ENCODE measurements at regions not wholly inside any gene's neighbourhood (a gene's known extent, or its start where the extent isn't known, plus 50 kb on each side); places are given as distances from the start of the nearest gene placed in this dataset.
"Not testable (repeated sequence)": the region's sequence is repeated elsewhere in the genome, so short reads cannot be mapped to it uniquely, and the experiment has no call there.

- Mint-ChIP-seq H3K27ac (peak overlapping the region; percentile 82), H3K9me3 (no peaks in the 10 kb centered on the region), H3K36me3 (ENCODE audit: insufficient read depth in 2 of 2) (no peaks in the 10 kb centered on the region), H3K27me3 (ENCODE audit: low read depth) (peaks cover 15% of the 10 kb centered on the region), H3K4me3 (no peak overlapping the region), H3K4me1 (ENCODE audit: low read depth) (no peaks in the 10 kb centered on the region)
- DNase-seq (no peak), ATAC-seq (replicated peaks in 1 of 2) (no peak)
Observed at GRCh38 chr12:59374783-59375182, 221.0 kb upstream of the SLC16A7 start.

DNA sequence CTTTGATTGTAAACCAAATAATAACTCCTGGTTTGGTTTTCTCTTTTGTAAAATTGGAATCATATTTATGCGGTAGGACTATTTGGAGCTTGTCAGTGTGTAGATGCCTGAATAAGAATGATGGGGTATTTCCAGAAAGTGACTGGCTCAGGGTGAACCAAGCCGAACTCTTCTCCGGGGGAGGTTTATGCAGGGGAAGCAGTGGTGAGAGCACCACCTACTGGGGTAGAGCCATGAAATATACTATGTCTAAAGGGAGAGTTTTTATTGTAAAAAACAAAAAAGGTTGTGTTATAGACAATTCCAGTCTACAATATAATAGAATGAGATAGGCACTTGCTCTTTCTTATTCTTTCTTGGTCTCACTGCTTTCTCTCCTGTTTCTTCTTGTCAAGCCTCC is 222.9 kb upstream of the SLC16A7 start:
- DNase-seq, result no peak
- H3K4me3 Mint-ChIP-seq, result no peak overlapping the region
- H3K9me3 Mint-ChIP-seq, result no peaks in the 10 kb centered on the region
- no peak overlapping the region for H3K27ac Mint-ChIP-seq
- H3K4me1 Mint-ChIP-seq (ENCODE audit: low read depth), result no peaks in the 10 kb centered on the region
- peaks cover 15% of the 10 kb centered on the region for H3K27me3 Mint-ChIP-seq (ENCODE audit: low read depth)
- no peaks in the 10 kb centered on the region for H3K36me3 Mint-ChIP-seq (ENCODE audit: insufficient read depth in 2 of 2)
- peak in 1 of 2 donors; percentile 35 for ATAC-seq (replicated peaks in 1 of 2)

DNA sequence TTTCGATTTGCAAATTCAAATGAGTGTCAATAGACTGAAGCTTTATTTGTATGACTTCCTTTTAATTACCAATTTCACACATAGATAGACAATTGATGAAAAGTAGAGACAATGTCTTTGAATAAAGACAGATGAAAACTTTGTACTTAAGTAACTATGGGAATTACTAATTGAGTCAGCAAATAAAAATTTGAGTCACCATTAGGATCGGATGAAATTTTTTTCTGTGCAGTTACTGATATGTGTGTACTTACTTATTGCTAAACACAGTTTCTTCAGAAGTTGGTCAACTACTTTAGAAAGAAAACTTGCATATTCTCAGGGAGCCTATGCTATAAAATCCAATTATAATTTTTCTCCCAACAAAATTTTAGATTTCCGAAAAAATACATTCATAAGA is 224.9 kb upstream of the SLC16A7 start:
- no peak overlapping the region for H3K4me3 Mint-ChIP-seq
- no peaks in the 10 kb centered on the region for H3K4me1 Mint-ChIP-seq (ENCODE audit: low read depth)
- H3K9me3 Mint-ChIP-seq, result no peaks in the 10 kb centered on the region
- DNase-seq, result no peak
- no peak overlapping the region for H3K27ac Mint-ChIP-seq
- peaks cover 10% of the 10 kb centered on the region for H3K27me3 Mint-ChIP-seq (ENCODE audit: low read depth)
- no peaks in the 10 kb centered on the region for H3K36me3 Mint-ChIP-seq (ENCODE audit: insufficient read depth in 2 of 2)
- ATAC-seq (replicated peaks in 1 of 2), result no peak

GRCh38 chr12:59365133-59365532 is 230.7 kb upstream of the SLC16A7 start:
- Mint-ChIP-seq H3K27ac (no peak overlapping the region), H3K9me3 (no peaks in the 10 kb centered on the region), H3K4me3 (no peak overlapping the region), H3K27me3 (ENCODE audit: low read depth) (no peaks in the 10 kb centered on the region), H3K4me1 (ENCODE audit: low read depth) (no peaks in the 10 kb centered on the region), H3K36me3 (ENCODE audit: insufficient read depth in 2 of 2) (no peaks in the 10 kb centered on the region)
- no peak for DNase-seq
- ATAC-seq (replicated peaks in 1 of 2), result no peak

DNA sequence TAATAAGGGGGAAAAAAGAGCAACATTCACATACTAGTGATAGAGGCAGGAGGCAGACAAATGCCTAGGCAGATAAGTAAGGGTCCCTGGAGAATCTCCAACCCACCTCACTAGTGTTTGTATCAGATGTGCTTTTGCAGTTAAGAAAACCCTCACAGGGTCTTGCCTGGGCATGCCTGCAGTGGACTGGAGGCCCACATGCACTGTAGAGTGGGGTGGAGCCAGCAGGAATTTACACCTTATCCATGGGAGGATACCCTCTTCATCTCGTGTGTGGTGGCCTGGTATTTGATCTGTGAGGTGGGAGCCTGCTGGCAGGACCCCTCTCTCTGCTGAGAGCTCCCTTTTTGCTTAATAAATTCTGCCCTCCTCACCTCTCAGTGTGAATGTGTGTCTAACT is 238.0 kb upstream of the SLC16A7 start:
- Mint-ChIP-seq H3K27ac (no peak overlapping the region), H3K9me3 (no peaks in the 10 kb centered on the region), H3K4me1 (ENCODE audit: low read depth) (no peaks in the 10 kb centered on the region), H3K4me3 (no peak overlapping the region), H3K36me3 (ENCODE audit: insufficient read depth in 2 of 2) (no peaks in the 10 kb centered on the region), H3K27me3 (ENCODE audit: low read depth) (no peaks in the 10 kb centered on the region)
- ATAC-seq (replicated peaks in 1 of 2) (no peak), DNase-seq (no peak)

GRCh38 chr12:59346248-59346647 is 249.6 kb upstream of the SLC16A7 start:
- not testable (repeated sequence) for H3K27me3 Mint-ChIP-seq (ENCODE audit: low read depth); H3K4me1 Mint-ChIP-seq (ENCODE audit: low read depth)

GRCh38 chr12:59345406-59345805 is 250.4 kb upstream of the SLC16A7 start:
- H3K4me3 Mint-ChIP-seq, result no peak overlapping the region

More at GRCh38 chr12:59346248-59346647, 249.6 kb upstream of the SLC16A7 start:
- not testable (repeated sequence) for H3K9me3 Mint-ChIP-seq; H3K4me3 Mint-ChIP-seq; H3K27ac Mint-ChIP-seq; ATAC-seq (replicated peaks in 1 of 2); H3K36me3 Mint-ChIP-seq (ENCODE audit: insufficient read depth in 2 of 2)
- DNase-seq, result peak in 1 of 2 donors; percentile 1

GRCh38 chr12:59344224-59344623 is 251.6 kb upstream of the SLC16A7 start:
- no peak for ATAC-seq (replicated peaks in 1 of 2)
- no peak overlapping the region for H3K27ac Mint-ChIP-seq
- no peaks in the 10 kb centered on the region for H3K36me3 Mint-ChIP-seq (ENCODE audit: insufficient read depth in 2 of 2)
- H3K9me3 Mint-ChIP-seq, result peaks cover 9 to 12% of the 10 kb centered on the region in 2 donors
- H3K27me3 Mint-ChIP-seq (ENCODE audit: low read depth), result no peaks in the 10 kb centered on the region
- DNase-seq, result no peak
- H3K4me3 Mint-ChIP-seq, result no peak overlapping the region
- H3K4me1 Mint-ChIP-seq (ENCODE audit: low read depth), result no peaks in the 10 kb centered on the region

More at GRCh38 chr12:59345406-59345805, 250.4 kb upstream of the SLC16A7 start:
- Mint-ChIP-seq H3K9me3 (peaks cover 7 to 10% of the 10 kb centered on the region in 2 donors), H3K27me3 (ENCODE audit: low read depth) (no peaks in the 10 kb centered on the region), H3K36me3 (ENCODE audit: insufficient read depth in 2 of 2) (peaks cover 0 to 1% of the 10 kb centered on the region in 2 donors), H3K4me1 (ENCODE audit: low read depth) (no peaks in the 10 kb centered on the region), H3K27ac (no peak overlapping the region)
- ATAC-seq (replicated peaks in 1 of 2), result no peak
- no peak for DNase-seq

DNA sequence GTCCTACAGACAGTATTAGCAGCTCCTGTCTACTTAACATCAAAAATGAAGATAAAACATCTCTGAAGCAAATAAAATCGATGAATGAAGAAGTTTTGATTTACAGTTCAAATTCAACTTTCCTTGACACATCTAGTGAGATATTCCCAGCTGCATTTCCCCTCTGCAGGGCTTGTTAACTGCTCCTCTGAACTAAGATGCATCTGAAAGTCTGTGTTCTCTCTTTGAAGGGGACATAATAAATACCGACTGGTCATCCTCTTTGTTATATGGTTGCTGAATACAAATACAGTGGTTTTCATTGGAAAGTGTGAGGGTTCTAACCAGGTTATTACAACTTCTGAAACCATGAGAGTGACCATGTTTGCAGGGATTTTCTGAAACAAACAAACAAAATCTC is 266.4 kb upstream of the SLC16A7 start:
- no peaks in the 10 kb centered on the region for H3K27me3 Mint-ChIP-seq (ENCODE audit: low read depth)
- no peaks in the 10 kb centered on the region for H3K36me3 Mint-ChIP-seq (ENCODE audit: insufficient read depth in 2 of 2)
- no peaks in the 10 kb centered on the region for H3K9me3 Mint-ChIP-seq
- no peak for ATAC-seq (replicated peaks in 1 of 2)
- H3K4me3 Mint-ChIP-seq, result no peak overlapping the region
- no peaks in the 10 kb centered on the region for H3K4me1 Mint-ChIP-seq (ENCODE audit: low read depth)
- DNase-seq, result no peak
- H3K27ac Mint-ChIP-seq, result no peak overlapping the region

- H3K4me1 Mint-ChIP-seq (ENCODE audit: low read depth); DNase-seq; H3K27ac Mint-ChIP-seq; H3K4me3 Mint-ChIP-seq; H3K9me3 Mint-ChIP-seq; H3K36me3 Mint-ChIP-seq (ENCODE audit: insufficient read depth in 2 of 2); H3K27me3 Mint-ChIP-seq (ENCODE audit: low read depth); ATAC-seq (replicated peaks in 1 of 2): not testable (repeated sequence)
Observed at GRCh38 chr12:59328395-59329075, 267.3 kb upstream of the SLC16A7 start.

- not testable (repeated sequence) for H3K4me1 Mint-ChIP-seq (ENCODE audit: low read depth); ATAC-seq (replicated peaks in 1 of 2); H3K4me3 Mint-ChIP-seq; H3K36me3 Mint-ChIP-seq (ENCODE audit: insufficient read depth in 2 of 2); DNase-seq; H3K27ac Mint-ChIP-seq; H3K27me3 Mint-ChIP-seq (ENCODE audit: low read depth); H3K9me3 Mint-ChIP-seq
Observed at GRCh38 chr12:59326457-59326856, 269.4 kb upstream of the SLC16A7 start.

GRCh38 chr12:59322473-59322872 is 273.4 kb upstream of the SLC16A7 start:
- DNase-seq, result no peak
- no peak overlapping the region for H3K27ac Mint-ChIP-seq
- H3K27me3 Mint-ChIP-seq (ENCODE audit: low read depth), result no peaks in the 10 kb centered on the region
- no peak overlapping the region for H3K4me3 Mint-ChIP-seq
- H3K4me1 Mint-ChIP-seq (ENCODE audit: low read depth), result no peaks in the 10 kb centered on the region
- no peaks in the 10 kb centered on the region for H3K9me3 Mint-ChIP-seq
- no peaks in the 10 kb centered on the region for H3K36me3 Mint-ChIP-seq (ENCODE audit: insufficient read depth in 2 of 2)
- no peak for ATAC-seq (replicated peaks in 1 of 2)

- ATAC-seq (replicated peaks in 1 of 2), result no peak
- no peak overlapping the region for H3K27ac Mint-ChIP-seq
- DNase-seq, result no peak
- H3K27me3 Mint-ChIP-seq (ENCODE audit: low read depth), result no peaks in the 10 kb centered on the region
- H3K4me3 Mint-ChIP-seq, result no peak overlapping the region
- H3K9me3 Mint-ChIP-seq, result no peaks in the 10 kb centered on the region
- H3K36me3 Mint-ChIP-seq (ENCODE audit: insufficient read depth in 2 of 2), result no peaks in the 10 kb centered on the region
- H3K4me1 Mint-ChIP-seq (ENCODE audit: low read depth), result no peaks in the 10 kb centered on the region
Observed at GRCh38 chr12:59321278-59321677, 274.6 kb upstream of the SLC16A7 start.

DNA sequence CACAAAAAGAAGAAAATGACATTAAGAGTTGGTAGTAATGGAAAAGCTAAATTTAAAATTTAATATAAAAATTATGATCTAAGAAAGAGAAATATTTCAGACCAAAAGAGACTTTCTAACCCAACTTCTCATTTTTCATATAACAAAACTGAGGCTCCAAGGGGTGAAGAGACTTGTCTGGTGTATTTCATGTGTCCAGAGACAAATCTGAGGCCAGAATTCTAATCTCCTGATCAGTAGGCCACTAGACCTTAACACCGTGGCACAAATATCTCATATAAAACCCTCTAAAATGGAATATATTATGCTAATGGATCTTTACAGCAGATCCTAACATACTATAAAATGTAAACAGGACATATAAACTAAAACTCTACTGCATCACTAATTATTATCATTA is 275.7 kb upstream of the SLC16A7 start:
- DNase-seq (no peak), ATAC-seq (replicated peaks in 1 of 2) (no peak)
- H3K27me3 Mint-ChIP-seq (ENCODE audit: low read depth), result no peaks in the 10 kb centered on the region
- no peak overlapping the region for H3K4me3 Mint-ChIP-seq
- H3K36me3 Mint-ChIP-seq (ENCODE audit: insufficient read depth in 2 of 2), result no peaks in the 10 kb centered on the region
- no peaks in the 10 kb centered on the region for H3K9me3 Mint-ChIP-seq
- H3K4me1 Mint-ChIP-seq (ENCODE audit: low read depth), result no peaks in the 10 kb centered on the region
- H3K27ac Mint-ChIP-seq, result no peak overlapping the region
